H1 (cell line): ENCODE measurements at regions not wholly inside any gene's neighbourhood (a gene's known extent, or its start where the extent isn't known, plus 50 kb on each side); places are given as distances from the start of the nearest gene placed in this dataset.

Experiments
- CTCF ChIA-PET: fragments of 300-600 bp; sonication (Branson Sonifier 250); formaldehyde crosslinking; loops from one replicate; lab custom pipeline; 2021; ENCODE audit not compliant: partially characterized antibody; lab: Charles Lee
- POLR2A ChIA-PET: fragments of 300-600 bp; sonication (Branson Sonifier 250); formaldehyde crosslinking; loops from one replicate; lab custom pipeline; 2021; ENCODE audit warnings: inconsistent platforms; ENCODE audit not compliant: partially characterized antibody; lab: Charles Lee
- DNase-seq, 2 experiments: peaks; one replicate each; pipeline versions ENCODE4 v3.0.0 to v3.0.0-alpha.2; 2010 to 2022; ENCODE audit warnings: low spot score in 2 of 2, low read depth in 1 of 2, mixed read lengths in 1 of 2
- FAIRE-seq: peaks from 2 replicates; lab custom pipeline; 2011; peaks lifted over from hg19 to GRCh38; lab: Jason Lieb, UNC
- H2AFZ ChIP-seq: 2 replicates; pipeline ENCODE4 v1.8.1; 2012; ENCODE audit warnings: low read length, inconsistent platforms
- H2AK5ac ChIP-seq: 2 replicates; pipeline ENCODE4 v1.6.1; 2013; ENCODE audit warnings: low read depth, low read length
- H2BK120ac ChIP-seq: replicated peaks from 2 replicates; pipeline ENCODE3; 2013; ENCODE audit warnings: low read depth, low read length, inconsistent platforms
- H2BK12ac ChIP-seq: 2 replicates; pipeline ENCODE4 v1.6.1; 2013; ENCODE audit warnings: low read depth, low read length
- H2BK15ac ChIP-seq: 2 replicates; pipeline ENCODE4 v1.6.1; 2013; ENCODE audit warnings: low read length
- H2BK20ac ChIP-seq: 2 replicates; pipeline ENCODE4 v1.6.1; 2013; ENCODE audit warnings: low read length
- H2BK5ac ChIP-seq: 2 replicates; pipeline ENCODE4 v1.6.1; 2013; ENCODE audit warnings: low read depth, low read length
- H3K14ac ChIP-seq: 2 replicates; pipeline ENCODE4 v1.6.1; 2013; ENCODE audit warnings: inconsistent platforms; ENCODE audit not compliant: insufficient read length
- H3K18ac ChIP-seq: 2 replicates; pipeline ENCODE4 v1.6.1; 2013; ENCODE audit warnings: low read length; ENCODE audit errors: extremely low read depth
- H3K23ac ChIP-seq: 2 replicates; pipeline ENCODE4 v1.6.1; 2013; ENCODE audit warnings: inconsistent platforms; ENCODE audit not compliant: insufficient read length
- H3K23me2 ChIP-seq: 2 replicates; pipeline ENCODE4 v1.6.1; 2013; ENCODE audit warnings: low read depth, low read length
- H3K27ac ChIP-seq: 2 replicates; pipeline ENCODE4 v1.6.1; 2011; ENCODE audit warnings: low read depth, low read length, inconsistent platforms
- H3K27me3 ChIP-seq, 4 experiments: replicated peaks in 1 of 4; 1 replicate in 1 of 4; 2 replicates in 3 of 4; pipeline versions ENCODE4 v1.6.1 to v1.8.1; 2011 to 2013; ENCODE audit warnings: low read length in 3 of 4, mild to moderate bottlenecking in 3 of 4, inconsistent platforms in 2 of 4, mixed read lengths in 2 of 4, moderate library complexity in 1 of 4; ENCODE audit not compliant: control insufficient read depth in 3 of 4, insufficient read depth in 3 of 4; ENCODE audit errors: extremely low read depth in 1 of 4
- H3K36me3 ChIP-seq, 4 experiments: 2 replicates each; pipeline versions ENCODE4 v1.6.1 to v1.8.1; 2011 to 2013; ENCODE audit warnings: mild to moderate bottlenecking in 4 of 4, low read length in 3 of 4, moderate library complexity in 2 of 4, control low read depth in 1 of 4, inconsistent platforms in 1 of 4; ENCODE audit not compliant: insufficient read depth in 4 of 4, control insufficient read depth in 2 of 4
- H3K4ac ChIP-seq: replicated peaks from 2 replicates; pipeline ENCODE3; 2013; ENCODE audit warnings: low read length, low read depth, mixed read lengths, inconsistent platforms; ENCODE audit not compliant: insufficient read length
- H3K4me1 ChIP-seq, 4 experiments: replicated peaks in 1 of 4; 1 replicate in 1 of 4; 2 replicates in 3 of 4; pipeline versions ENCODE4 v1.6.1 to v1.8.1; 2011 to 2013; ENCODE audit warnings: low read length in 3 of 4, inconsistent platforms in 2 of 4, mixed read lengths in 1 of 4; ENCODE audit not compliant: insufficient read depth in 4 of 4, control insufficient read depth in 3 of 4
- H3K4me2 ChIP-seq, 2 experiments: 2 replicates each; pipeline versions ENCODE4 v1.6.1 to v1.8.1; 2011 to 2013; ENCODE audit warnings: low read depth in 2 of 2, low read length in 2 of 2, control low read depth in 1 of 2, inconsistent platforms in 1 of 2, mild to moderate bottlenecking in 1 of 2; ENCODE audit not compliant: insufficient read depth in 1 of 2
- H3K4me3 ChIP-seq, 4 experiments: fragments of 200-600, 300-600 bp in 1 of 4; sonication (generic), shearing (Covaris generic), sonication (Bioruptor Twin) in 1 of 4; 2 replicates each; pipeline versions ENCODE4 v1.5.1 to v1.8.1; 2011 to 2016; ENCODE audit warnings: low read length in 4 of 4, low read depth in 3 of 4, control low read depth in 2 of 4, inconsistent platforms in 2 of 4, mild to moderate bottlenecking in 2 of 4, mixed read lengths in 1 of 4, moderate library complexity in 1 of 4; ENCODE audit not compliant: insufficient read depth in 2 of 4; ENCODE audit errors: extremely low read depth in 1 of 4
- H3K56ac ChIP-seq: replicated peaks from 2 replicates; pipeline ENCODE3; 2013; ENCODE audit warnings: low read depth, mild to moderate bottlenecking, mixed read lengths, low read length, inconsistent platforms; ENCODE audit not compliant: insufficient read length
- H3K79me1 ChIP-seq: 2 replicates; pipeline ENCODE4 v1.6.1; 2013; ENCODE audit warnings: low read depth, low read length, control low read depth
- H3K79me2 ChIP-seq, 2 experiments: 2 replicates each; pipeline versions ENCODE4 v1.6.1 to v1.8.1; 2012 to 2013; ENCODE audit warnings: low read length in 2 of 2, mild to moderate bottlenecking in 2 of 2, inconsistent platforms in 1 of 2; ENCODE audit not compliant: insufficient read depth in 2 of 2, control insufficient read depth in 1 of 2
- H3K9ac ChIP-seq, 4 experiments: replicated peaks in 1 of 4; 1 replicate in 1 of 4; 2 replicates in 3 of 4; pipeline versions ENCODE4 v1.6.1 to v1.8.1; 2011 to 2013; ENCODE audit warnings: low read depth in 3 of 4, low read length in 3 of 4, control low read depth in 2 of 4, mild to moderate bottlenecking in 2 of 4, moderate library complexity in 2 of 4, inconsistent platforms in 1 of 4; ENCODE audit errors: extremely low read depth in 1 of 4
- H3K9me3 ChIP-seq, 2 experiments: 2 replicates each; pipeline versions ENCODE4 v1.6.1 to v1.8.1; 2012 to 2013; ENCODE audit warnings: mild to moderate bottlenecking in 2 of 2, moderate library complexity in 2 of 2, control low read depth in 1 of 2, inconsistent platforms in 1 of 2, low read depth in 1 of 2, low read length in 1 of 2, mixed read lengths in 1 of 2; ENCODE audit not compliant: insufficient read depth in 2 of 2
- H4K20me1 ChIP-seq, 2 experiments: replicated peaks in 1 of 2; 2 replicates each; pipeline versions ENCODE3 to v1.8.1; 2011 to 2013; ENCODE audit warnings: inconsistent platforms in 2 of 2, low read length in 2 of 2, mild to moderate bottlenecking in 1 of 2; ENCODE audit not compliant: insufficient read depth in 2 of 2, control insufficient read depth in 1 of 2
- H4K5ac ChIP-seq: 2 replicates; pipeline ENCODE4 v1.6.1; 2013; ENCODE audit warnings: low read length, low read depth, mixed read lengths, inconsistent platforms; ENCODE audit not compliant: insufficient read length
- H4K8ac ChIP-seq: 2 replicates; pipeline ENCODE4 v1.8.0; 2013; ENCODE audit warnings: mild to moderate bottlenecking, moderate library complexity, low read length, inconsistent platforms; ENCODE audit not compliant: insufficient read depth; ENCODE audit errors: extremely low read depth
- H4K91ac ChIP-seq: replicated peaks from 2 replicates; pipeline ENCODE3; 2013; ENCODE audit warnings: low read length, mixed read lengths, inconsistent platforms; ENCODE audit not compliant: insufficient read length
- CBX5 ChIP-seq: fragments of 300-800, 300-1000 bp; sonication (generic); IDR thresholded peaks from 2 replicates; pipeline ENCODE4 v1.7.1; 2016; ENCODE audit warnings: antibody characterized with exemption, low read length, low read depth
- CHD1 ChIP-seq: IDR thresholded peaks from 2 replicates; pipeline ENCODE4 v1.6.1; 2012; ENCODE audit warnings: low read depth, low read length, improper control_type of control experiment
- EZH2 ChIP-seq: fragments of 200-600 bp; sonication (generic); IDR thresholded peaks from 2 replicates; pipeline ENCODE4 v1.7.1; 2012; ENCODE audit warnings: low read depth, mild to moderate bottlenecking, moderate library complexity, low read length, inconsistent platforms; ENCODE audit not compliant: severe bottlenecking
- RXRA ChIP-seq: IDR thresholded peaks from 2 replicates; pipeline ENCODE4 v1.6.1; 2011; ENCODE audit warnings: low read depth, mild to moderate bottlenecking, low read length, moderate library complexity; ENCODE audit not compliant: insufficient read depth
- SP2 ChIP-seq: IDR thresholded peaks from 2 replicates; pipeline ENCODE4 v1.6.1; 2012; ENCODE audit warnings: mild to moderate bottlenecking, low read length, inconsistent platforms
- SRF ChIP-seq: IDR thresholded peaks from 2 replicates; pipeline ENCODE4 v1.6.1; 2011; ENCODE audit warnings: mild to moderate bottlenecking, low read depth, low read length, moderate library complexity
- TEAD4 ChIP-seq: IDR thresholded peaks from 2 replicates; pipeline ENCODE4 v1.6.1; 2012; ENCODE audit warnings: low read depth, low read length, inconsistent platforms, mixed read lengths
- YY1 ChIP-seq: IDR thresholded peaks from 2 replicates; pipeline ENCODE4 v1.6.1; 2011; ENCODE audit warnings: low read depth, mild to moderate bottlenecking, low read length
- ZNF274 ChIP-seq: IDR thresholded peaks from 2 replicates; pipeline ENCODE4 v1.7.0; 2012; ENCODE audit warnings: low read length, borderline replicate concordance; ENCODE audit errors: extremely low read depth
- WGBS, 2 experiments: shearing (Covaris generic) in 1 of 2; methylation state at CpG; one replicate each; pipeline versions ENCODE4 v1.1.6 to v1.1.7; 2013 to 2015; ENCODE audit warnings: low lambda C conversion rate in 2 of 2, mixed read lengths in 2 of 2, inconsistent platforms in 1 of 2, low coverage in 1 of 2, missing lambda C conversion rate in 1 of 2; ENCODE audit not compliant: insufficient replicate concordance in 2 of 2, insufficient coverage in 1 of 2, insufficient read length in 1 of 2; ENCODE audit errors: extremely low coverage in 1 of 2, missing lambda C conversion rate in 1 of 2; 5-methylcytosine and 5-hydroxymethylcytosine counted together

DNA sequence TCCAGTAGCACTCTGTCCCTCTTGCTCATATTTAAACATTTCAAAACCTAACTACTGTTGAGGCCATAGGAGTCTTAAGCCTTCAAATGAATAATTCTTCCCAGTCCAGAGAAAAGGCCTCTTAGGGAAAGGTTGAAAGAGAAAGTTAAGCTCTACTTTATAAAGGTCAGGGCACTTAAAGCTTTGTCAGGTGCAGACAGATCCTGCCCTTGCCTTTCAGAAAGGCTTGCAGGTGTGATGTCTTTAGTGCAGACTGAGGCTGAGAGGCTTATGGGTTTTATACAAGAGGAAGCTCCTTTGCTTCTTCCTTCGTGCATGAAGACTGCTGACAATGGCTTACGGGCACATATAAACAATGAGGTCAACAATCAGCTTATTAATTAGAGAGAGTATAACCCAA lies 105.0 kb upstream of the LINC00305 start:
- no peaks in the 10 kb centered on the region for H3K79me2 ChIP-seq
- H3K18ac ChIP-seq, result no peak overlapping the region
- H3K4me1 ChIP-seq, result no peaks in the 10 kb centered on the region
- H3K14ac ChIP-seq, result no peak overlapping the region
- no peak overlapping the region for H4K91ac ChIP-seq
- H3K9ac ChIP-seq, result no peak overlapping the region
- H2BK5ac ChIP-seq, result no peak overlapping the region
- H3K23me2 ChIP-seq, result no peaks in the 10 kb centered on the region
- POLR2A ChIA-PET, result no interaction called here
- no peaks in the 10 kb centered on the region for H3K36me3 ChIP-seq
- CTCF ChIA-PET, result interaction anchor here (0.9 to 1.3 kb wide), 3 partner anchors 156 to 216 kb away, joined by 3 read pairs; no protein-coding TSS in a partner anchor
- H4K5ac ChIP-seq, result no peak overlapping the region
- no peak overlapping the region for H3K27ac ChIP-seq
- 0 out of 2 replicates have a peak overlapping the region, but pooled peaks have one; percentile 2 for H2AFZ ChIP-seq
- H3K79me1 ChIP-seq, result no peaks in the 10 kb centered on the region
- no peak overlapping the region for H3K23ac ChIP-seq
- no peak overlapping the region for H3K4me3 ChIP-seq
- no peak overlapping the region for H2AK5ac ChIP-seq
- no peak for FAIRE-seq
- H3K4me2 ChIP-seq, result no peak overlapping the region
- H4K8ac ChIP-seq, result no peak overlapping the region
- H3K4ac ChIP-seq, result no peak overlapping the region
- H4K20me1 ChIP-seq, result no peaks in the 10 kb centered on the region
- H2BK12ac ChIP-seq, result no peak overlapping the region
- H2BK15ac ChIP-seq, result no peak overlapping the region
- H3K27me3 ChIP-seq, result no peaks in the 10 kb centered on the region; a peak in 1 of 7 replicates
- DNase-seq, result no peak
- no peak overlapping the region for H2BK120ac ChIP-seq
- 89% methylated on average over 2 of the region's 2 CpGs; no CpG with 5 or more reads in 1 of the 2 experiments for WGBS, 2 experiments
- no peaks in the 10 kb centered on the region for H3K9me3 ChIP-seq
- no peak overlapping the region for H3K56ac ChIP-seq
- H2BK20ac ChIP-seq, result no peak overlapping the region
- no peak for TF ChIP-seq ZNF274
- TF ChIP-seq EZH2, result no peak
- no peak for TF ChIP-seq YY1
- TF ChIP-seq CBX5, result no peak
- TF ChIP-seq SP2, result no peak
- no peak for TF ChIP-seq RXRA
- TF ChIP-seq SRF, result no peak
- TF ChIP-seq CHD1, result no peak
- TF ChIP-seq TEAD4, result no peak
